SK-N-SH treated with all-trans-retinoic acid at 6 μM for 48 hours (cell line): ENCODE measurements at regions not wholly inside any gene's neighbourhood (a gene's known extent, or its start where the extent isn't known, plus 50 kb on each side); places are given as distances from the start of the nearest gene placed in this dataset.

Experiments
- GLIS3 ChIP-seq: fragments of 250-450 bp; sonication (Bioruptor Pico); IDR thresholded peaks from 2 replicates; pipeline ENCODE4 v1.5.0; 2020; ENCODE audit warnings: mild to moderate bottlenecking, moderate library complexity
- TCF4 ChIP-seq: fragments of 250-450 bp; sonication (Bioruptor Pico); IDR thresholded peaks from 2 replicates; pipeline ENCODE4 v1.8.0; 2021; ENCODE audit warnings: mild to moderate bottlenecking, moderate library complexity, borderline replicate concordance
- TF ChIP-seq, protein P1 (sequence below): fragments of 250-450 bp; sonication (Bioruptor Pico); IDR thresholded peaks from 2 replicates; pipeline ENCODE4 v1.5.1; 2020; ENCODE audit warnings: low read depth, mild to moderate bottlenecking, moderate library complexity

DNA sequence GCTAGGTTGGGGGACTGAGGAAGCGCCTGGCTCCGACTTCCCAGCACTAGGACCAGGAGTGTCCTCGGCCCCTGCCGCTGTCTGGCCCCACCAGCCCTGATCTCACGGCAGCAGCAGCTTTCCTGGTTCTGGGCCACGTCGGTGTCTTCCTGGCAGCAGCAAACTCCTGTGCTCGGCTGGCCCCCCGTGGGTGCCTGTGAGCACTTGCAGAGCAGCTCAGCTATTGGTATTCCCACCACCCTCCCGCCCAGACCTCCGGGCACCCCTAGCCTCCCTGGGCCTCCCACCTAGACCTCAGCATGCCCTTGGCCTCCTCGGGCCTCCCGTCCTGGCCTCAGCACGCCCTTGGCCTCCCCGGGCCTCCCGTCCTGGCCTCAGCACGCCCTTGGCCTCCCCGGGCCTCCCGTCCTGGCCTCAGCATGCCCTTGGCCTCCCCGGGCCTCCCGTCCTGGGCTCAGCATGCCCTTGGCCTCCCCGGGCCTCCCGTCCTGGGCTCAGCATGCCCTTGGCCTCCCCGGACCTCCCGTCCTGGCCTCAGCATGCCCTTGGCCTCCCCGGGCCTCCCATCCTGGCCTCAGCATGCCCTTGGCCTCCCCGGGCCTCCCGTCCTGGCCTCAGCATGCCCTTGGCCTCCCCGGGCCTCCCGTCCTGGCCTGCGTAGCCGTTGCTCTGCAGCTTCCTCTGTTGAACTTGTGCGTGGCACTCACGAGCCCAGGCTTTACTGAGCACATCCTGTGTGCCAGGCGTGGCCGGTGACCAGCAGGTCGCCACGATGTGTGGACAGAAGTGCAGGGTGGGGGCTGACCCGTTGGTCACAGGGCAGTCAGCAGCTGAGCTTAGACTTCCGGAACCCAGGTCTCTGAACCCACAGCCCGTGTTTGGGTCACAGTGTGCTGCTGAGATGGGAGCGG, 51.8 kb upstream of the ACSF3 start:
- TF ChIP-seq TCF4, result no peak
- no peak for TF ChIP-seq GLIS3
- TF ChIP-seq, protein P1, sequence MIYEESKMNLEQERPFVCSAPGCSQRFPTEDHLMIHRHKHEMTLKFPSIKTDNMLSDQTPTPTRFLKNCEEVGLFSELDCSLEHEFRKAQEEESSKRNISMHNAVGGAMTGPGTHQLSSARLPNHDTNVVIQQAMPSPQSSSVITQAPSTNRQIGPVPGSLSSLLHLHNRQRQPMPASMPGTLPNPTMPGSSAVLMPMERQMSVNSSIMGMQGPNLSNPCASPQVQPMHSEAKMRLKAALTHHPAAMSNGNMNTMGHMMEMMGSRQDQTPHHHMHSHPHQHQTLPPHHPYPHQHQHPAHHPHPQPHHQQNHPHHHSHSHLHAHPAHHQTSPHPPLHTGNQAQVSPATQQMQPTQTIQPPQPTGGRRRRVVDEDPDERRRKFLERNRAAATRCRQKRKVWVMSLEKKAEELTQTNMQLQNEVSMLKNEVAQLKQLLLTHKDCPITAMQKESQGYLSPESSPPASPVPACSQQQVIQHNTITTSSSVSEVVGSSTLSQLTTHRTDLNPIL (CRISPR knock-in tag), result no peak
